Calu3 (cell line): ENCODE measurements at regions not wholly inside any gene's neighbourhood (a gene's known extent, or its start where the extent isn't known, plus 50 kb on each side); places are given as distances from the start of the nearest gene placed in this dataset.

Experiments used
- BruUV-seq: library from RNA; stranded (reverse); fragments of 400-500 nt; replicated peaks from 2 replicates; lab custom pipeline; 2021; lab: Mats Ljungman, UMichigan
- CTCF ChIA-PET: fragments of 300-600 bp; sonication (Branson Sonifier 250); formaldehyde crosslinking; loops from one replicate; lab custom pipeline; 2022; ENCODE audit warnings: antibody characterized with exemption; lab: Charles Lee
- DNase-seq: peaks from one replicate; pipeline ENCODE4 v3.0.0; 2022
- H3K27ac Mint-ChIP-seq: one replicate; pipeline ENCODE4 v1.8.0; 2022; ENCODE audit warnings: mixed read lengths; ENCODE audit not compliant: unreplicated experiment
- H3K27me3 Mint-ChIP-seq: one replicate; pipeline ENCODE4 v1.8.0; 2022; ENCODE audit warnings: mixed read lengths; ENCODE audit not compliant: unreplicated experiment
- H3K36me3 Mint-ChIP-seq: one replicate; pipeline ENCODE4 v1.8.0; 2022; ENCODE audit warnings: mild to moderate bottlenecking, moderate library complexity, mixed read lengths; ENCODE audit not compliant: insufficient read depth, unreplicated experiment
- H3K4me1 Mint-ChIP-seq: one replicate; pipeline ENCODE4 v1.8.0; 2022; ENCODE audit warnings: mild to moderate bottlenecking, low read depth, mixed read lengths; ENCODE audit not compliant: unreplicated experiment
- H3K4me3 Mint-ChIP-seq: one replicate; pipeline ENCODE4 v1.8.0; 2022; ENCODE audit warnings: mild to moderate bottlenecking, low read depth, moderate library complexity, mixed read lengths; ENCODE audit not compliant: unreplicated experiment
- H3K9me3 Mint-ChIP-seq: one replicate; pipeline ENCODE4 v1.8.0; 2022; ENCODE audit warnings: low read depth, mixed read lengths; ENCODE audit not compliant: unreplicated experiment
- CTCF ChIP-seq: fragments of 200-600 bp; IDR thresholded peaks from one replicate; pipeline ENCODE4 v1.8.0; 2022; ENCODE audit warnings: antibody characterized with exemption; ENCODE audit not compliant: unreplicated experiment
- intact Hi-C: fragments of 100-400 bp; cut with micrococcal nuclease; formaldehyde crosslinking; loops from one replicate; pipeline ENCODE4 v1.10.0; 2022; ENCODE audit not compliant: unreplicated experiment

- Mint-ChIP-seq H3K36me3 (no peaks in the 10 kb centered on the region), H3K9me3 (no peaks in the 10 kb centered on the region), H3K4me1 (no peaks in the 10 kb centered on the region), H3K27me3 (peaks cover 20% of the 10 kb centered on the region), H3K4me3 (no peak overlapping the region), H3K27ac (no peak overlapping the region)
- intact Hi-C loops = loop anchor here (5.0 kb wide), 1 partner anchor 1763 kb away; no protein-coding TSS in a partner anchor
- no peak for TF ChIP-seq CTCF
- no TSS peak for BruUV-seq
- no peak for DNase-seq
- CTCF ChIA-PET = no interaction called here
These were observed 67.2 kb upstream of the ZPBP start for GRCh38 chr7:50160206-50160605.

GRCh38 chr7:50159154-50159553 is 66.1 kb upstream of the ZPBP start:
- Mint-ChIP-seq H3K4me3 (no peak overlapping the region), H3K27me3 (peaks cover 21% of the 10 kb centered on the region), H3K4me1 (no peaks in the 10 kb centered on the region), H3K36me3 (no peaks in the 10 kb centered on the region), H3K9me3 (no peaks in the 10 kb centered on the region), H3K27ac (no peak overlapping the region)
- TF ChIP-seq CTCF = no peak
- DNase-seq = no peak
- CTCF ChIA-PET = no interaction called here
- intact Hi-C loops = no loop called here
- no TSS peak for BruUV-seq

DNA sequence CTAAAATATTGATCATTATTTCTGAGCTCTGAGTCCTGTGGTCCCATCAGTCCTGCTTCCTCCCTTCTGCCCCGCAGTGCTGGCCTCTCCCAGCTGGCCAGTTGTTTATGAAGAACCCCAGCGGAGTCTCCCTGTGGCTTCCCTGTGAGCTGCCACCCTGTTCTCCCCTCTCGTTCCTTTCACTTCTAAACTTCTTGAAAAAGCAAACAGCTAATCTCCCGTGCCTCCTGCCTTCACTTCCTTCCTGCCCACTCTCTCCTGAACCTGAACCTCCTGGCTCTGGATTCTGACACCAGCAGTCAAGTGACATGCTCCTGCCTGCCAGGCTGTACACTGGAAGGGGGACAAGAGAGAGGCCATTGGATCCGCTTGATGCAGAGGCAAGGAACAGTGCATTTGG is 63.7 kb upstream of the ZPBP start:
- Mint-ChIP-seq H3K36me3 (no peaks in the 10 kb centered on the region), H3K9me3 (no peaks in the 10 kb centered on the region), H3K4me3 (no peak overlapping the region), H3K27ac (no peak overlapping the region), H3K4me1 (no peaks in the 10 kb centered on the region), H3K27me3 (peaks cover 27% of the 10 kb centered on the region)
- no TSS peak for BruUV-seq
- no peak for DNase-seq
- CTCF ChIA-PET = no interaction called here
- TF ChIP-seq CTCF = no peak
- intact Hi-C loops = no loop called here

DNA sequence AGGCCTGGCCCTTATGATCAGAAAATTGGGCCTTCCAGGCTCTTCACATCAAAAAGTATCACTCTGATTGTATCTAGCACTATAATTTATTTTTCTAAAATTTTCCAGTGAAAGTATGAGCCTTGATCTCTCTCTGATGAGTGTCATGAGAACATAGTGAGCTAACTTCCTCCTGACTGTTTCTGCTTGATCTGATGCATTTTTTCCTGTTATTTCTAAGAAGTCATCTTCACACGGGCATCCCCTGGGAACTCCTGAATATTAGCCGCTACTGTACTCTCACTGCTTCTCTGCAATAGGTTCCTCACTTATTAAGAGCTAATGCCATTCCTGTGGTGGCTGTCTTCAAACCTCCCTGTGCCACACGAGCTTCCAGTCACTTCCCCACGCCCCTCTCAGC is 63.1 kb upstream of the ZPBP start:
- no peak for DNase-seq
- Mint-ChIP-seq H3K9me3 (no peaks in the 10 kb centered on the region), H3K27ac (no peak overlapping the region), H3K27me3 (peaks cover 27% of the 10 kb centered on the region), H3K4me1 (no peaks in the 10 kb centered on the region), H3K36me3 (no peaks in the 10 kb centered on the region), H3K4me3 (no peak overlapping the region)
- CTCF ChIA-PET = interaction anchor here (1.0 kb wide), 2 partner anchors 10 to 31 kb away, joined by 3 read pairs; no protein-coding TSS in a partner anchor
- no TSS peak for BruUV-seq
- TF ChIP-seq CTCF = no peak
- intact Hi-C loops = no loop called here
